ENCODE measurements at regions not wholly inside any gene's neighbourhood (a gene's known extent, or its start where the extent isn't known, plus 50 kb on each side); places are given as distances from the start of the nearest gene placed in this dataset.

GRCh38 chr7:13563680-13564079, 425.8 kb downstream of the ETV1 start:
- Histone ChIP-seq H4K20me1 (ENCODE audit: insufficient read depth, low read depth, low read length) (no peaks in the 10 kb centered on the region), H3K27me3 (ENCODE audit: low read length) (no peaks in the 10 kb centered on the region), H3K4me1 (ENCODE audit: low read length) (peaks cover 10% of the 10 kb centered on the region), H3K9me3 (ENCODE audit: low read length) (no peaks in the 10 kb centered on the region), H3K4me3 (ENCODE audit: low read length) (no peak overlapping the region), H3K27ac (ENCODE audit: low read length) (no peak overlapping the region), H3K9me2 (replicated peaks; ENCODE audit: insufficient read depth, low read length) (no peaks in the 10 kb centered on the region), H3K9ac (ENCODE audit: low read length) (no peak overlapping the region), H3K4me2 (ENCODE audit: low read depth, low read length, poor library complexity, severe bottlenecking) (no peak overlapping the region), H3K36me3 (ENCODE audit: insufficient read depth, low read length) (no peaks in the 10 kb centered on the region), H2AFZ (ENCODE audit: low read length) (no peak overlapping the region), H3K79me2 (ENCODE audit: low read length) (no peaks in the 10 kb centered on the region)
- no peak for DNase-seq

DNA sequence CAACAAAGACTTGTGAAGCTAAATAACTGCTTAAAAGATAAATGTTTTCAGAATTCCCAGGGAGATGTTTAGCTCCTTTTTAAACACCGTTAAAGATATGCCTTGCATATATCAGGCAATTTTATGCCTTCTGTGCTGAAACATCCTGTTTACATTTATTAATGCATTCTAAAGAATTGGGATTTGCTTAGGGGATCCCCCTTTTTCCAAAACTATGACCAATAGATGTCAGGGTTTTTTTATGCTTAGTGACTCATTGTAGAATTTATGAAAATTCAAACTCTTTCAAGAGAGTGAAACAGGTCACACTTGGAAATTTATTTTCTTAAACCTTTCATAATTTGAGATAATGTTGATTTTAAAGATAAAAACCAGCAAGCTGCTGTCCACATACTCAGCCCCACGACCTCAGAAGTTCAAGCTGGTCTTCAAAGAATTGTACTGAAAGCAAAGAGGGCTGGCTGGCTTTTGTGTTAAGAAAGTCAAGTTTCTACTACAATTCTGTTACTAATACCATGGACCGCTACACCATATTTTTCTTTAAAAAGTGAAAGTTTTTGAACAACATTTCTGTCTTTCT, 411.8 kb downstream of the ETV1 start:
- Histone ChIP-seq H3K9me2 (replicated peaks; ENCODE audit: insufficient read depth, low read length) (no peaks in the 10 kb centered on the region), H3K4me2 (ENCODE audit: low read depth, low read length, poor library complexity, severe bottlenecking) (no peak overlapping the region), H4K20me1 (ENCODE audit: insufficient read depth, low read depth, low read length) (no peaks in the 10 kb centered on the region), H3K27ac (ENCODE audit: low read length) (no peak overlapping the region), H3K27me3 (ENCODE audit: low read length) (no peaks in the 10 kb centered on the region), H3K4me3 (ENCODE audit: low read length) (no peak overlapping the region), H3K9ac (ENCODE audit: low read length) (no peak overlapping the region), H3K9me3 (ENCODE audit: low read length) (no peaks in the 10 kb centered on the region), H2AFZ (ENCODE audit: low read length) (0 out of 2 replicates have a peak overlapping the region, but pooled peaks have one; percentile 49), H3K4me1 (ENCODE audit: low read length) (peaks cover 8% of the 10 kb centered on the region), H3K36me3 (ENCODE audit: insufficient read depth, low read length) (no peaks in the 10 kb centered on the region), H3K79me2 (ENCODE audit: low read length) (no peaks in the 10 kb centered on the region)
- DNase-seq = no peak

- Histone ChIP-seq H3K4me1 (ENCODE audit: low read length) (peaks cover 12% of the 10 kb centered on the region), H2AFZ (ENCODE audit: low read length) (0 out of 2 replicates have a peak overlapping the region, but pooled peaks have one; percentile 49), H3K9me3 (ENCODE audit: low read length) (no peaks in the 10 kb centered on the region), H3K36me3 (ENCODE audit: insufficient read depth, low read length) (no peaks in the 10 kb centered on the region), H3K9ac (ENCODE audit: low read length) (no peak overlapping the region), H3K4me3 (ENCODE audit: low read length) (no peak overlapping the region), H3K9me2 (replicated peaks; ENCODE audit: insufficient read depth, low read length) (no peaks in the 10 kb centered on the region), H3K27ac (ENCODE audit: low read length) (no peak overlapping the region), H3K79me2 (ENCODE audit: low read length) (no peaks in the 10 kb centered on the region), H4K20me1 (ENCODE audit: insufficient read depth, low read depth, low read length) (no peaks in the 10 kb centered on the region), H3K27me3 (ENCODE audit: low read length) (no peaks in the 10 kb centered on the region), H3K4me2 (ENCODE audit: low read depth, low read length, poor library complexity, severe bottlenecking) (no peak overlapping the region)
- no peak for DNase-seq
These were observed 411.2 kb downstream of the ETV1 start for GRCh38 chr7:13578294-13578693.

DNA sequence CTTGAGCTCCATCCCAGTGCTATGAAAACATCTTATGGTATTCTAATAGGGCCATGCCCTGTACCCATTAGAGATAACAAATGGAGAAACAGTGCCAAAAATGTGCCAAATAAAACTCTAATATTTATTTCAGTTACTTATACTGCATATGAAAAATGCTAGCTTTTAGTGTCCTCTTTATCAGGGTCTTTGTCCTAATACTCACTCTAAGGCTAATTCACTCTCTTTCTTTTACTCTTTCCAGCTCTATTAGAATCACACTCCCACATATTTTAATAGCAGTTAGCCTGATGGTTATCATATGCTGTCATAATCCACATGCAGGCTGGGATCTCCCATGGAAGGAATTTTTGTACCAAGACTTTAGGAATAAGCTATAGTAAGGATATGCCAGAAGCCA, 408.4 kb downstream of the ETV1 start:
- no peaks in the 10 kb centered on the region for H3K36me3 ChIP-seq (ENCODE audit: insufficient read depth, low read length)
- no peaks in the 10 kb centered on the region for H3K27me3 ChIP-seq (ENCODE audit: low read length)
- DNase-seq = no peak
- no peaks in the 10 kb centered on the region for H4K20me1 ChIP-seq (ENCODE audit: insufficient read depth, low read depth, low read length)
- no peaks in the 10 kb centered on the region for H3K9me2 ChIP-seq (replicated peaks; ENCODE audit: insufficient read depth, low read length)
- H2AFZ ChIP-seq (ENCODE audit: low read length) = no peak overlapping the region
- no peak overlapping the region for H3K9ac ChIP-seq (ENCODE audit: low read length)
- H3K79me2 ChIP-seq (ENCODE audit: low read length) = no peaks in the 10 kb centered on the region
- H3K9me3 ChIP-seq (ENCODE audit: low read length) = no peaks in the 10 kb centered on the region
- no peak overlapping the region for H3K4me2 ChIP-seq (ENCODE audit: low read depth, low read length, poor library complexity, severe bottlenecking)
- H3K4me1 ChIP-seq (ENCODE audit: low read length) = peaks cover 13% of the 10 kb centered on the region
- H3K4me3 ChIP-seq (ENCODE audit: low read length) = no peak overlapping the region
- H3K27ac ChIP-seq (ENCODE audit: low read length) = no peak overlapping the region

DNA sequence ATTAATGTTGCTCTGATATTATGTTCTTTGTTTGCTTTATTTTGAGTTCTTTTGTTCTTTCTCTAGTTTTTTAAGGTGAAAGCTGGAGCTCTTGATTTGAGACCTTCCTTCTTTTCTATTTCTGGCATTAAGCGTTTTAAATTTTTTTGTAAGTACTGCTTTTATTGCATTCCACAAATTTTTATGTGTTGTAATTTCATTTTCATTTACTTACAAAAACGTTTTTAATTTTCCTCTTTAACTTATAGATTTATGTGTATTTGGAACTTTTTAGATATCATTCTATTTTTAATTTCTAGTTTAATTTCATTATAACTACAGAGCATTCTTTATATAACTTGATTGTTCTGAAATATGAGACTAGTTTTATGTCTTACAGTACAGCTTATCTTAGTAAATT, 395.6 kb downstream of the ETV1 start:
- Histone ChIP-seq H3K4me1 (ENCODE audit: low read length) (no peaks in the 10 kb centered on the region), H4K20me1 (ENCODE audit: insufficient read depth, low read depth, low read length) (no peaks in the 10 kb centered on the region), H2AFZ (ENCODE audit: low read length) (no peak overlapping the region), H3K9me3 (ENCODE audit: low read length) (0 out of 2 replicates have a peak, but pooled peaks cover 3% of the 10 kb centered on the region), H3K4me3 (ENCODE audit: low read length) (no peak overlapping the region), H3K27me3 (ENCODE audit: low read length) (no peaks in the 10 kb centered on the region), H3K9ac (ENCODE audit: low read length) (no peak overlapping the region), H3K27ac (ENCODE audit: low read length) (no peak overlapping the region), H3K9me2 (replicated peaks; ENCODE audit: insufficient read depth, low read length) (no peaks in the 10 kb centered on the region), H3K4me2 (ENCODE audit: low read depth, low read length, poor library complexity, severe bottlenecking) (no peak overlapping the region), H3K36me3 (ENCODE audit: insufficient read depth, low read length) (no peaks in the 10 kb centered on the region), H3K79me2 (ENCODE audit: low read length) (no peaks in the 10 kb centered on the region)
- DNase-seq = no peak

- Histone ChIP-seq H3K9me3 (ENCODE audit: low read length) (no peaks in the 10 kb centered on the region), H4K20me1 (ENCODE audit: insufficient read depth, low read depth, low read length) (no peaks in the 10 kb centered on the region)
These were observed 387.4 kb downstream of the ETV1 start for GRCh38 chr7:13602036-13602435.

GRCh38 chr7:13603016-13603415, 386.4 kb downstream of the ETV1 start:
- no peak overlapping the region for H3K9ac ChIP-seq (ENCODE audit: low read length)
- no peak for DNase-seq
- H3K9me3 ChIP-seq (ENCODE audit: low read length) = peaks cover 8% of the 10 kb centered on the region
- H2AFZ ChIP-seq (ENCODE audit: low read length) = no peak overlapping the region
- H3K4me3 ChIP-seq (ENCODE audit: low read length) = no peak overlapping the region
- H3K9me2 ChIP-seq (replicated peaks; ENCODE audit: insufficient read depth, low read length) = no peaks in the 10 kb centered on the region
- H3K4me2 ChIP-seq (ENCODE audit: low read depth, low read length, poor library complexity, severe bottlenecking) = no peak overlapping the region
- H3K79me2 ChIP-seq (ENCODE audit: low read length) = no peaks in the 10 kb centered on the region
- no peaks in the 10 kb centered on the region for H3K27me3 ChIP-seq (ENCODE audit: low read length)
- H3K27ac ChIP-seq (ENCODE audit: low read length) = no peak overlapping the region
- H4K20me1 ChIP-seq (ENCODE audit: insufficient read depth, low read depth, low read length) = no peaks in the 10 kb centered on the region
- no peaks in the 10 kb centered on the region; the same call in 1 of the 2 replicates for H3K36me3 ChIP-seq (ENCODE audit: insufficient read depth, low read length)
- H3K4me1 ChIP-seq (ENCODE audit: low read length) = no peaks in the 10 kb centered on the region

More at GRCh38 chr7:13602036-13602435, 387.4 kb downstream of the ETV1 start:
- Histone ChIP-seq H3K79me2 (ENCODE audit: low read length) (no peaks in the 10 kb centered on the region), H3K9ac (ENCODE audit: low read length) (no peak overlapping the region), H3K36me3 (ENCODE audit: insufficient read depth, low read length) (no peaks in the 10 kb centered on the region; the same call in 1 of the 2 replicates), H3K4me2 (ENCODE audit: low read depth, low read length, poor library complexity, severe bottlenecking) (no peak overlapping the region), H3K27me3 (ENCODE audit: low read length) (no peaks in the 10 kb centered on the region), H3K9me2 (replicated peaks; ENCODE audit: insufficient read depth, low read length) (no peaks in the 10 kb centered on the region), H3K27ac (ENCODE audit: low read length) (no peak overlapping the region), H3K4me1 (ENCODE audit: low read length) (no peaks in the 10 kb centered on the region), H2AFZ (ENCODE audit: low read length) (no peak overlapping the region), H3K4me3 (ENCODE audit: low read length) (no peak overlapping the region)
- no peak for DNase-seq

GRCh38 chr7:13603661-13604060, 385.8 kb downstream of the ETV1 start:
- no peak overlapping the region for H3K27ac ChIP-seq (ENCODE audit: low read length)
- no peak overlapping the region for H3K4me3 ChIP-seq (ENCODE audit: low read length)
- no peaks in the 10 kb centered on the region for H3K9me2 ChIP-seq (replicated peaks; ENCODE audit: insufficient read depth, low read length)
- H3K27me3 ChIP-seq (ENCODE audit: low read length) = no peaks in the 10 kb centered on the region
- no peaks in the 10 kb centered on the region for H4K20me1 ChIP-seq (ENCODE audit: insufficient read depth, low read depth, low read length)
- no peaks in the 10 kb centered on the region; the same call in 1 of the 2 replicates for H3K36me3 ChIP-seq (ENCODE audit: insufficient read depth, low read length)
- DNase-seq = no peak
- peaks cover 8% of the 10 kb centered on the region for H3K9me3 ChIP-seq (ENCODE audit: low read length)
- no peak overlapping the region for H3K4me2 ChIP-seq (ENCODE audit: low read depth, low read length, poor library complexity, severe bottlenecking)
- no peaks in the 10 kb centered on the region for H3K4me1 ChIP-seq (ENCODE audit: low read length)
- H3K9ac ChIP-seq (ENCODE audit: low read length) = no peak overlapping the region
- H3K79me2 ChIP-seq (ENCODE audit: low read length) = no peaks in the 10 kb centered on the region
- H2AFZ ChIP-seq (ENCODE audit: low read length) = no peak overlapping the region
